Natural killer cell treated with Interleukin-12 subunit alpha and Interleukin-12 subunit beta and Interleukin-15 and Interleukin-18, amount 100 ng/mL, for 72 hours (primary cell): ENCODE measurements at regions not wholly inside any gene's neighbourhood (a gene's known extent, or its start where the extent isn't known, plus 50 kb on each side); places are given as distances from the start of the nearest gene placed in this dataset.
"Not testable (repeated sequence)": the region's sequence is repeated elsewhere in the genome, so short reads cannot be mapped to it uniquely, and the experiment has no call there.

Experiments
- ATAC-seq, 2 donors: fragments of 150-1000 bp; cut with Tn5 transposase in 1 of 2; sonication (Bioruptor Pico), chemical (Tn5 transposase) in 1 of 2; 2 replicates each; pipeline ENCODE4 v1.10.0; 2021
- DNase-seq: peaks from one replicate; pipeline ENCODE4 v3.0.0; 2022; ENCODE audit warnings: low spot score
- H3K27ac Mint-ChIP-seq, 2 donors: 1 replicate in 1 of 2; 2 replicates in 1 of 2; pipeline ENCODE4 v1.8.0; 2022; ENCODE audit warnings: mixed read lengths in 2 of 2, mild to moderate bottlenecking in 1 of 2, moderate library complexity in 1 of 2
- H3K27me3 Mint-ChIP-seq, 2 donors: 1 replicate in 1 of 2; 2 replicates in 1 of 2; pipeline ENCODE4 v1.8.0; 2022; ENCODE audit warnings: mixed read lengths in 2 of 2
- H3K36me3 Mint-ChIP-seq: one replicate; pipeline ENCODE4 v1.8.0; 2022; ENCODE audit warnings: mixed read lengths
- H3K4me1 Mint-ChIP-seq, 2 donors: 1 replicate in 1 of 2; 2 replicates in 1 of 2; pipeline ENCODE4 v1.8.0; 2022; ENCODE audit warnings: low read depth in 2 of 2, mixed read lengths in 2 of 2, mild to moderate bottlenecking in 1 of 2
- H3K4me3 Mint-ChIP-seq: one replicate; pipeline ENCODE4 v1.8.0; 2022; ENCODE audit warnings: mixed read lengths
- H3K9me3 Mint-ChIP-seq: 2 replicates; pipeline ENCODE4 v1.8.0; 2022; ENCODE audit warnings: mixed read lengths

GRCh38 chr5:126107381-126107780 lies 315.8 kb upstream of the GRAMD2B start:
- DNase-seq, result no peak
- ATAC-seq, result no peak
- Mint-ChIP-seq H3K36me3 (peaks cover 3% of the 10 kb centered on the region), H3K27me3 (no peaks in the 10 kb centered on the region), H3K4me1 (no peaks in the 10 kb centered on the region), H3K4me3 (no peak overlapping the region), H3K27ac (no peak overlapping the region), H3K9me3 (peaks cover 12% of the 10 kb centered on the region)

GRCh38 chr5:126108470-126108869 lies 314.7 kb upstream of the GRAMD2B start:
- H3K36me3 Mint-ChIP-seq, result peaks cover 5% of the 10 kb centered on the region
- H3K9me3 Mint-ChIP-seq, result peaks cover 10% of the 10 kb centered on the region
- no peak overlapping the region for H3K27ac Mint-ChIP-seq
- no peaks in the 10 kb centered on the region for H3K27me3 Mint-ChIP-seq
- no peak overlapping the region for H3K4me3 Mint-ChIP-seq
- DNase-seq, result no peak
- ATAC-seq, result no peak
- no peaks in the 10 kb centered on the region for H3K4me1 Mint-ChIP-seq

DNA sequence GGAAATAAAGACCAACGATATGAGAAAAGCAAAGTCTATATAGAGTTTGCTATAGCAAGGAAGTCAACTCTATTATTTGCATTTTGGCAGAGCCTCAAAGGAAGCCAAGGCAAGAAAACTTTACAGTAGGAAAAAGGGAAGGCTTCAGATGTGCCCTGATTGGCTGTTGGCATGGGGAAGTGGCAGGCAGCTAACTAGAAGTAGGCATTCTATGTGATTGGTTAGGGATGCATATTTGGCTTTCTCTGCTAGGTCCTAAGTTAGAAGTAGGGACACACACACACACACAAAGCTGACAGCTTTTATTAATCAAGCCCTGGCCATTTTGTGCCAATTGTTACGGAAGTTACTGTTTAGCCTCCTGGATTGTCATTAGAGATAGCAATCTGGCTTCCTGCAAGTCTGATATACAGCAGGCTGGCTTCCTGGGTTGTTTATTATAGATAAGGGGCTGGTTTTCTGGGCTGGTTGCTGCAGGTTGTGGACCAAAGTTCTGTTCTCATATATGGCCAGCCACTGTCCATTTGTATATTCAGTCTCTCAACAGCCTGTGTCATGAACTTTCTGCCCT lies 308.1 kb upstream of the GRAMD2B start:
- Mint-ChIP-seq H3K27ac (no peak overlapping the region), H3K9me3 (peaks cover 17% of the 10 kb centered on the region), H3K36me3 (peaks cover 5% of the 10 kb centered on the region), H3K4me3 (no peak overlapping the region), H3K27me3 (no peaks in the 10 kb centered on the region), H3K4me1 (no peaks in the 10 kb centered on the region)
- DNase-seq, result no peak
- ATAC-seq, result no peak

GRCh38 chr5:126117044-126117443 lies 306.2 kb upstream of the GRAMD2B start:
- no peak overlapping the region for H3K27ac Mint-ChIP-seq
- peaks cover 5% of the 10 kb centered on the region for H3K36me3 Mint-ChIP-seq
- H3K4me1 Mint-ChIP-seq, result no peaks in the 10 kb centered on the region
- ATAC-seq (no peak), DNase-seq (no peak)
- peaks cover 16% of the 10 kb centered on the region for H3K9me3 Mint-ChIP-seq
- no peak overlapping the region for H3K4me3 Mint-ChIP-seq
- no peaks in the 10 kb centered on the region for H3K27me3 Mint-ChIP-seq

DNA sequence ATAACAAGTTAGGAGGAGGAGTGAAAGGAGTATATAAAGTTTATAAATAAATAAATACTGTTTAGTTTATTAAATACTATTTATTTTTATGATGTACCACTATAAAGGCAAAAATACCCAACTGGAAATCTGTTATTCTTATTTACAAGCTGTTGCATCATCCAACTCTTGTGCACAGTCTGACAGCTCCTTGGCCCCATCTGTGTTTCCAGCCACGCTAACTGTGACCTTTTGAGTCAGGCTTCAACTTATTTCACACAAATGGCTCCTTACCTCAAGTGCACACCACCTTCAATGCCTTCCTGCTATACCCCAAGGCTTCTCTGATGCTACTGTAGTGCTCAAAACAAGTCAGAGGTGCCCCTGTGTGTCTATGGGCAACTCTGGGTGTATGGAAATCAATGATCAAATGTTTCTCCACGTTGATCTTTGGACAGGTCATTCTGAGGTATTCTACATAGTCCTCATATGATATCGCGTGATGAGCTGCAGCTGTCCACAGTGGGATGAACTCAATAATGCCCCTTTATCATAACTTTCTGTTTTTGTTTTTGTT lies 303.2 kb upstream of the GRAMD2B start:
- peaks cover 21% of the 10 kb centered on the region for H3K9me3 Mint-ChIP-seq
- DNase-seq (no peak), ATAC-seq (no peak)
- H3K4me3 Mint-ChIP-seq, result no peak overlapping the region
- no peaks in the 10 kb centered on the region for H3K36me3 Mint-ChIP-seq
- no peak overlapping the region for H3K27ac Mint-ChIP-seq
- no peaks in the 10 kb centered on the region for H3K4me1 Mint-ChIP-seq
- no peaks in the 10 kb centered on the region for H3K27me3 Mint-ChIP-seq

- Mint-ChIP-seq H3K27ac (no peak overlapping the region), H3K36me3 (no peaks in the 10 kb centered on the region), H3K9me3 (peaks cover 21% of the 10 kb centered on the region), H3K4me3 (no peak overlapping the region), H3K27me3 (no peaks in the 10 kb centered on the region), H3K4me1 (no peaks in the 10 kb centered on the region)
- no peak for DNase-seq
- no peak for ATAC-seq
Observed at GRCh38 chr5:126120939-126121338, 302.3 kb upstream of the GRAMD2B start.

DNA sequence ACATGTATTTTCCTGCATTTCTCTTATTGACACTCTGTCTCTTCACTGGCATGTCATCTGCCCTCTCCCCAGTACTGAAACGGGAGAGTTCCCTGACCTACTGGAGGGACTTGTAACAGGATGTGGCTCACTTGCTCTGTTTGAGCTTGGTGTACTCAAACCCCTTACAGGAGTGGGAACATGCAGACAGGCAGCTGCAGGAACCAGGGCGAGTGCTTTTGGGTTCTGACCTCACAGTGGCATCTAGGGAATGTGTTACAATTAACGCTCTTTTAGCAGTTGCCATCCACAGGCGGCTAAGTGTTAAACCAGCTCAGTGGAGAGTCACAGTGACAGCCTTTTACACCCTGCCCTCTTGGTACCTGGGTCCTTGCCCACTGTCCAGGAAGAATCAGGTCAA lies 300.3 kb upstream of the GRAMD2B start:
- Mint-ChIP-seq H3K9me3 (peaks cover 16% of the 10 kb centered on the region), H3K27ac (no peak overlapping the region), H3K27me3 (no peaks in the 10 kb centered on the region), H3K4me3 (no peak overlapping the region), H3K36me3 (no peaks in the 10 kb centered on the region), H3K4me1 (no peaks in the 10 kb centered on the region)
- DNase-seq, result no peak
- ATAC-seq, result no peak

- no peak for DNase-seq
- no peak overlapping the region for H3K27ac Mint-ChIP-seq
- ATAC-seq, result no peak
- H3K4me1 Mint-ChIP-seq, result no peaks in the 10 kb centered on the region
- H3K27me3 Mint-ChIP-seq, result no peaks in the 10 kb centered on the region
- H3K9me3 Mint-ChIP-seq, result peaks cover 15% of the 10 kb centered on the region
- no peak overlapping the region for H3K4me3 Mint-ChIP-seq
- no peaks in the 10 kb centered on the region for H3K36me3 Mint-ChIP-seq
Observed at GRCh38 chr5:126124706-126125345, 298.4 kb upstream of the GRAMD2B start.

GRCh38 chr5:126125407-126125806 lies 297.8 kb upstream of the GRAMD2B start:
- DNase-seq (no peak), ATAC-seq (no peak)
- no peak overlapping the region for H3K4me3 Mint-ChIP-seq
- no peak overlapping the region for H3K27ac Mint-ChIP-seq
- no peaks in the 10 kb centered on the region for H3K4me1 Mint-ChIP-seq
- H3K36me3 Mint-ChIP-seq, result no peaks in the 10 kb centered on the region
- peaks cover 13% of the 10 kb centered on the region for H3K9me3 Mint-ChIP-seq
- no peaks in the 10 kb centered on the region for H3K27me3 Mint-ChIP-seq

- Mint-ChIP-seq H3K36me3 (no peaks in the 10 kb centered on the region), H3K27me3 (no peaks in the 10 kb centered on the region), H3K27ac (no peak overlapping the region), H3K4me3 (no peak overlapping the region), H3K9me3 (peaks cover 13% of the 10 kb centered on the region), H3K4me1 (no peaks in the 10 kb centered on the region)
- no peak for ATAC-seq
- no peak for DNase-seq
Observed at GRCh38 chr5:126126574-126126973, 296.6 kb upstream of the GRAMD2B start.

DNA sequence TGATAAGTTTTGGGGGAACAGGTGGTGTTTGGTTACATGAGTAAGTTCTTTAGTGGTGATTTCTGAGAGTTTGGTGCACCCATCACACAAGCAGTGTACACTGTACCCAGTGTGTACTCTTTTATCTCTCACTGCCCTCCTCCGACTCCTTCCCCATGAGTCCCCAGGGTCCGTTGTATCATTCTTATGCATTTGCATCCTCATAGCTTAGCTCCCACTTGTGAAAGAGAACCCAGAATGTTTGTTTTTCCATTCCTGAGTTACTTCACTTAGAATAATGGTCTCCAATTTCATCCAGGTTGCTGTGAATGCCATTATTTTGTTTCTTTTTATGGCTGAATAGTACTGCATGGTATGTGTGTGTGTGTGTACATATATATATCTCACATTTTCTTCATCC lies 295.8 kb upstream of the GRAMD2B start:
- H3K27ac Mint-ChIP-seq, DNase-seq, H3K4me3 Mint-ChIP-seq, H3K4me1 Mint-ChIP-seq, H3K27me3 Mint-ChIP-seq, H3K36me3 Mint-ChIP-seq, ATAC-seq: not testable (repeated sequence)
- H3K9me3 Mint-ChIP-seq, result peaks cover 10% of the 10 kb centered on the region

- Mint-ChIP-seq H3K4me3 (no peak overlapping the region), H3K27ac (no peak overlapping the region), H3K9me3 (peaks cover 7% of the 10 kb centered on the region), H3K4me1 (no peaks in the 10 kb centered on the region), H3K36me3 (no peaks in the 10 kb centered on the region), H3K27me3 (no peaks in the 10 kb centered on the region)
- DNase-seq (no peak), ATAC-seq (no peak)
Observed at GRCh38 chr5:126129431-126129830, 293.8 kb upstream of the GRAMD2B start.

DNA sequence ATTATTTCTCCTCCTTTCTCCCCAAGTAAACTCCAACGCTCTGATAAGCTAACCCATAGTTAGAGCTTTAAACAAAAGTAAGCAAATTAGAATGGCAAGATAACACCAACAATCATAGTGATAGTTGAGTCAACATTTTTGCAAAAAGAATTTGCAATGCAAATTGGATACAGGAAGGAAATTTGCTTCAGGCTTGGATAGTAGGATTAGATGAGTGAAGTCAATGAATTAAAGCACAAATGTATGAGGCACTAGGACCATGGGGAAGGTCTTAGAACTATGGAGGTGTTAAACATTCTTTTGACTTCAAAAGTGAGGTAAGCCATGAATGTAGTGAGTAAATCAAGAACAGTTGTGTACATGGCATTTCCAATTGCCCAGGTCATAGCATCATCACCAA lies 289.8 kb upstream of the GRAMD2B start:
- Mint-ChIP-seq H3K4me3 (no peak overlapping the region), H3K36me3 (no peaks in the 10 kb centered on the region), H3K27me3 (no peaks in the 10 kb centered on the region), H3K9me3 (peaks cover 7% of the 10 kb centered on the region), H3K4me1 (no peaks in the 10 kb centered on the region), H3K27ac (no peak overlapping the region)
- DNase-seq (no peak), ATAC-seq (no peak)

DNA sequence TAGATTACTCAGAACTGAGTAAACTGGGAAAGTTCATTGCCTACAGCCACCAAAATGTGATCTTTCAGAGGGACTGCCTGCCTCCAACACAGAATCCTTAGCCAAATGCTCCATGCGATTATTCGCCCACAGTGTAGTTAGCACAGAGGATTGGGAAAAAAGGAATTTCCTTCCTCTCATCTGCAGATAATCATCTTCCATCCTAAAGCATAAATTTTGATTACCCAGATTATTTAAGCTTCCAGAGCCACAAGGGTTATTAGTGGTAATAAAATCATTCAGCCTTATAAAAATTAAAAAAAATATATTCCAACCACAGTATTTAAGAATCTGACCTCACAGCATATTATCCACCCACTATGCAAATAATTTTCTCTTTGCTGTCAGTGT lies 285.3 kb upstream of the GRAMD2B start:
- ATAC-seq (no peak), DNase-seq (no peak)
- no peaks in the 10 kb centered on the region for H3K36me3 Mint-ChIP-seq
- no peaks in the 10 kb centered on the region for H3K27me3 Mint-ChIP-seq
- peaks cover 13% of the 10 kb centered on the region for H3K9me3 Mint-ChIP-seq
- no peaks in the 10 kb centered on the region for H3K4me1 Mint-ChIP-seq
- H3K27ac Mint-ChIP-seq, result no peak overlapping the region
- H3K4me3 Mint-ChIP-seq, result no peak overlapping the region
